ENCODE measurements at regions not wholly inside any gene's neighbourhood (a gene's known extent, or its start where the extent isn't known, plus 50 kb on each side); places are given as distances from the start of the nearest gene placed in this dataset.

GRCh38 chr11:87401653-87402052 is 363.9 kb downstream of the TMEM135 start:
- DNase-seq = no peak

GRCh38 chr11:87399341-87399740 is 361.6 kb downstream of the TMEM135 start:
- DNase-seq = no peak

- no peak for DNase-seq
Measured at GRCh38 chr11:87398931-87399330, 361.2 kb downstream of the TMEM135 start.

GRCh38 chr11:87397011-87397865 is 359.5 kb downstream of the TMEM135 start:
- DNase-seq = no peak

GRCh38 chr11:87394924-87395323 is 357.2 kb downstream of the TMEM135 start:
- DNase-seq = no peak

GRCh38 chr11:87392665-87393064 is 354.9 kb downstream of the TMEM135 start:
- no peak for DNase-seq

GRCh38 chr11:87391496-87391895 is 353.8 kb downstream of the TMEM135 start:
- no peak for DNase-seq

- no peak for DNase-seq
Measured at GRCh38 chr11:87384078-87384729, 346.5 kb downstream of the TMEM135 start.

GRCh38 chr11:87374038-87374807 is 336.5 kb downstream of the TMEM135 start:
- no peak for DNase-seq

All from NCI-H2107 (cell line).